Smooth muscle cell (in vitro differentiated cells): ENCODE measurements at regions not wholly inside any gene's neighbourhood (a gene's known extent, or its start where the extent isn't known, plus 50 kb on each side); places are given as distances from the start of the nearest gene placed in this dataset.
"Not testable (repeated sequence)": the region's sequence is repeated elsewhere in the genome, so short reads cannot be mapped to it uniquely, and the experiment has no call there.

Experiments
- DNase-seq: peaks from one replicate; lab custom pipeline; 2025; ENCODE audit not compliant: unreplicated experiment; lab: John Stamatoyannopoulos, UW
- H2AFZ ChIP-seq: fragments of 200-600 bp; sonication (generic); 2 replicates; pipeline ENCODE4 v1.6.0; 2016; ENCODE audit warnings: antibody characterized with exemption, low read depth, mild to moderate bottlenecking
- H3F3A ChIP-seq: fragments of 200-600 bp; sonication (generic); 2 replicates; pipeline ENCODE4 v1.6.0; 2017; ENCODE audit warnings: antibody characterized with exemption, low read depth
- H3K27ac ChIP-seq: fragments of 200-600 bp; sonication (generic); 2 replicates; pipeline ENCODE4 v1.5.1; 2016; ENCODE audit warnings: low read depth, mild to moderate bottlenecking
- H3K27me3 ChIP-seq: fragments of 200-600 bp; sonication (generic); 2 replicates; pipeline ENCODE4 v1.6.1; 2016; ENCODE audit warnings: low read depth, mild to moderate bottlenecking
- H3K36me3 ChIP-seq: fragments of 200-600 bp; sonication (generic); 2 replicates; pipeline ENCODE4 v1.5.1; 2016; ENCODE audit warnings: low read depth
- H3K4me1 ChIP-seq: fragments of 200-600 bp; sonication (generic); 2 replicates; pipeline ENCODE4 v1.5.1; 2016; ENCODE audit warnings: low read depth
- H3K4me2 ChIP-seq: fragments of 200-600 bp; sonication (generic); 2 replicates; pipeline ENCODE4 v1.6.0; 2016; ENCODE audit warnings: mild to moderate bottlenecking
- H3K4me3 ChIP-seq: fragments of 200-600 bp; sonication (generic); 2 replicates; pipeline ENCODE4 v1.5.1; 2016; ENCODE audit warnings: mild to moderate bottlenecking
- H3K79me2 ChIP-seq: fragments of 200-600 bp; sonication (generic); 2 replicates; pipeline ENCODE4 v1.6.0; 2016; ENCODE audit warnings: low read depth, mild to moderate bottlenecking
- H3K9ac ChIP-seq: fragments of 200-600 bp; sonication (generic); 2 replicates; pipeline ENCODE4 v1.6.0; 2016; ENCODE audit warnings: low read depth
- H3K9me3 ChIP-seq: fragments of 200-600 bp; sonication (generic); replicated peaks from 2 replicates; pipeline ENCODE4 v1.5.1; 2016; ENCODE audit warnings: low read depth
- H4K20me1 ChIP-seq: fragments of 200-600 bp; sonication (generic); 2 replicates; pipeline ENCODE4 v1.6.0; 2016; ENCODE audit warnings: low read depth
- WGBS: methylation state at CpG from one replicate; pipeline ENCODE4 v1.1.7; 2016; ENCODE audit warnings: low lambda C conversion rate; 5-methylcytosine and 5-hydroxymethylcytosine counted together
- TF ChIP-seq, protein P1 (sequence below): fragments of 200-600 bp; sonication (generic); IDR thresholded peaks from 2 replicates; pipeline ENCODE4 v1.5.1; 2017; ENCODE audit warnings: borderline replicate concordance, mild to moderate bottlenecking, antibody characterized with exemption; ENCODE audit not compliant: insufficient read depth, poor library complexity, severe bottlenecking

- Histone ChIP-seq H3F3A (no peaks in the 10 kb centered on the region), H3K36me3 (no peaks in the 10 kb centered on the region), H3K79me2 (no peaks in the 10 kb centered on the region), H3K9ac (no peak overlapping the region), H3K4me1 (no peaks in the 10 kb centered on the region), H2AFZ (no peak overlapping the region), H3K4me3 (no peak overlapping the region), H4K20me1 (no peaks in the 10 kb centered on the region), H3K9me3 (no peaks in the 10 kb centered on the region), H3K4me2 (no peak overlapping the region), H3K27me3 (no peaks in the 10 kb centered on the region), H3K27ac (no peak overlapping the region)
- TF ChIP-seq, protein P1, sequence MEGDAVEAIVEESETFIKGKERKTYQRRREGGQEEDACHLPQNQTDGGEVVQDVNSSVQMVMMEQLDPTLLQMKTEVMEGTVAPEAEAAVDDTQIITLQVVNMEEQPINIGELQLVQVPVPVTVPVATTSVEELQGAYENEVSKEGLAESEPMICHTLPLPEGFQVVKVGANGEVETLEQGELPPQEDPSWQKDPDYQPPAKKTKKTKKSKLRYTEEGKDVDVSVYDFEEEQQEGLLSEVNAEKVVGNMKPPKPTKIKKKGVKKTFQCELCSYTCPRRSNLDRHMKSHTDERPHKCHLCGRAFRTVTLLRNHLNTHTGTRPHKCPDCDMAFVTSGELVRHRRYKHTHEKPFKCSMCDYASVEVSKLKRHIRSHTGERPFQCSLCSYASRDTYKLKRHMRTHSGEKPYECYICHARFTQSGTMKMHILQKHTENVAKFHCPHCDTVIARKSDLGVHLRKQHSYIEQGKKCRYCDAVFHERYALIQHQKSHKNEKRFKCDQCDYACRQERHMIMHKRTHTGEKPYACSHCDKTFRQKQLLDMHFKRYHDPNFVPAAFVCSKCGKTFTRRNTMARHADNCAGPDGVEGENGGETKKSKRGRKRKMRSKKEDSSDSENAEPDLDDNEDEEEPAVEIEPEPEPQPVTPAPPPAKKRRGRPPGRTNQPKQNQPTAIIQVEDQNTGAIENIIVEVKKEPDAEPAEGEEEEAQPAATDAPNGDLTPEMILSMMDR, result no peak
- 88% methylated on average over 1 of the region's 1 CpG for WGBS
- DNase-seq, result no peak
Measured at GRCh38 chr1:166679369-166679768, 159.9 kb upstream of the POGK start.

- Histone ChIP-seq H3K9ac (no peak overlapping the region), H3F3A (no peaks in the 10 kb centered on the region), H2AFZ (no peak overlapping the region), H3K27me3 (no peaks in the 10 kb centered on the region), H3K4me2 (no peak overlapping the region), H3K4me3 (no peak overlapping the region), H3K9me3 (no peaks in the 10 kb centered on the region), H3K36me3 (no peaks in the 10 kb centered on the region), H3K27ac (no peak overlapping the region), H4K20me1 (no peaks in the 10 kb centered on the region), H3K4me1 (no peaks in the 10 kb centered on the region), H3K79me2 (no peaks in the 10 kb centered on the region)
- DNase-seq, result no peak
- WGBS, result 100% methylated on average over 1 of the region's 1 CpG
- TF ChIP-seq, protein P1, result no peak
Measured at GRCh38 chr1:166682588-166682987, 156.7 kb upstream of the POGK start.

GRCh38 chr1:166684669-166685068 lies 154.6 kb upstream of the POGK start:
- H3K4me3 ChIP-seq, H3K79me2 ChIP-seq, H4K20me1 ChIP-seq, H3K9me3 ChIP-seq, H3K4me1 ChIP-seq, H3K36me3 ChIP-seq, H3K9ac ChIP-seq, H3K27ac ChIP-seq, H2AFZ ChIP-seq, H3F3A ChIP-seq, H3K27me3 ChIP-seq, DNase-seq, H3K4me2 ChIP-seq: not testable (repeated sequence)

- TF ChIP-seq, protein P1, result no peak
- no peak overlapping the region for H3K4me3 ChIP-seq
- WGBS, result 73% methylated on average over 1 of the region's 1 CpG
Measured at GRCh38 chr1:166685200-166685599, 154.1 kb upstream of the POGK start.

DNA sequence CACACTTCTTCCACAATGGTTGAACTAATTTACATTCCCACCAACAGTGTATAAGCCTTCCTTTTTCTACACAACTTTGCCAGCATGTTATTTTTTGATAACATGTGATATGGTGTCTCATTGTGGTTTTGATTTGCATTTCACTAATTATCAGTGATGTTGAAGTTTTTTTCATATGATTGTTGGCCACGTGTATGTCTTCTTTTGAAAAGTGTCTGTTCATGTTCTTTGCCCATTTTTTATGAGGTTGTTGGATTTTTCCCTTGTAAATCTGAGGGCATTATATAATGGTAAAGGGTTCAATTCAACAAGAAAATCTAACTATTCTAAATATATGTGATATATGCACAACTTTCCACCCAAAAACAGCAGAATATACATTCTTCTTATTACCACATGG lies 153.4 kb upstream of the POGK start:
- not testable (repeated sequence) for H3K79me2 ChIP-seq, DNase-seq, H3F3A ChIP-seq, H3K4me3 ChIP-seq, H3K9me3 ChIP-seq, H3K4me2 ChIP-seq, H4K20me1 ChIP-seq, H3K36me3 ChIP-seq, H3K27me3 ChIP-seq, H3K27ac ChIP-seq, H3K4me1 ChIP-seq, H3K9ac ChIP-seq, H2AFZ ChIP-seq
- 68% methylated on average over 1 of the region's 1 CpG for WGBS

More at GRCh38 chr1:166685200-166685599, 154.1 kb upstream of the POGK start:
- Histone ChIP-seq H3K79me2 (no peaks in the 10 kb centered on the region), H3K4me2 (no peak overlapping the region), H3K27me3 (no peaks in the 10 kb centered on the region), H3K4me1 (no peaks in the 10 kb centered on the region), H3K9me3 (no peaks in the 10 kb centered on the region), H4K20me1 (no peaks in the 10 kb centered on the region), H3F3A (no peaks in the 10 kb centered on the region), H3K27ac (no peak overlapping the region), H3K9ac (no peak overlapping the region), H2AFZ (no peak overlapping the region), H3K36me3 (no peaks in the 10 kb centered on the region)
- DNase-seq, result no peak

DNA sequence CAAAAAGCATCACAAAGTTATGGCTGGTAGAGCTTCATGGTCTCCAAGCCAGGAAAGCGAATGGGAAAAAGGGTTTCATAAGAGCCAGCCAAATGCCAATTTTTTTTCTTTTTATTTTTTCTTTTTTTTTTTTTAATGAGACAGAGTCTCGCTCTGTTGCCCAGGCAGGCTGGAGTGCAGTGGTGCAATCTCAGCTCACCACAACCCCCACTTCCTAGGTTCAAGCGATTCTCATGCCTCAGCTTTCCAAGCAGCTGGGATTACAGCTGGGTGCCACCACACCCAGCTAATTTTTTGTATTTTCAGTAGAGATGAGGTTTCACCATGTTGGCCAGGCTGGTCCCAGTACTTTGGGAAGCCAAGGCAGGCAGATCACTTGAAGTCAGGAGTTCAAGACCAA lies 148.7 kb upstream of the POGK start:
- not testable (repeated sequence) for H3K4me1 ChIP-seq, H3K9me3 ChIP-seq, H3K27ac ChIP-seq, H3K36me3 ChIP-seq, H4K20me1 ChIP-seq, H3K27me3 ChIP-seq, H3K4me2 ChIP-seq, H2AFZ ChIP-seq, H3K4me3 ChIP-seq, H3K79me2 ChIP-seq, DNase-seq, H3K9ac ChIP-seq, H3F3A ChIP-seq
- 84% methylated on average over 3 of the region's 3 CpGs for WGBS
